HG03095 (cell line): ENCODE measurements at regions not wholly inside any gene's neighbourhood (a gene's known extent, or its start where the extent isn't known, plus 50 kb on each side); places are given as distances from the start of the nearest gene placed in this dataset.
"Not testable (repeated sequence)": the region's sequence is repeated elsewhere in the genome, so short reads cannot be mapped to it uniquely, and the experiment has no call there.

Source experiments
- ATAC-seq: cut with Tn5 transposase; IDR thresholded peaks from one replicate; pipeline ENCODE4 v1.9.1; 2021; ENCODE audit warnings: moderate library complexity; ENCODE audit not compliant: unreplicated experiment

GRCh38 chr16:29237971-29238370 lies 168.5 kb downstream of the NPIPB11 start:
- ATAC-seq: no peak

- not testable (repeated sequence) for ATAC-seq
Observed at GRCh38 chr16:29237495-29237894, 169.0 kb downstream of the NPIPB11 start.

GRCh38 chr16:29237023-29237422 lies 169.5 kb downstream of the NPIPB11 start:
- ATAC-seq: not testable (repeated sequence)

- ATAC-seq: not testable (repeated sequence)
Observed at GRCh38 chr16:29235836-29236370, 170.6 kb downstream of the NPIPB11 start.

GRCh38 chr16:29234536-29235275 lies 171.8 kb downstream of the NPIPB11 start:
- not testable (repeated sequence) for ATAC-seq

GRCh38 chr16:29233705-29234404 lies 172.7 kb downstream of the NPIPB11 start:
- not testable (repeated sequence) for ATAC-seq

GRCh38 chr16:29232811-29233704 lies 173.5 kb downstream of the NPIPB11 start:
- no peak for ATAC-seq

GRCh38 chr16:29232160-29232705 lies 174.3 kb downstream of the NPIPB11 start:
- ATAC-seq: not testable (repeated sequence)

GRCh38 chr16:29231244-29231643 lies 175.3 kb downstream of the NPIPB11 start:
- ATAC-seq: no peak

GRCh38 chr16:29230671-29231096 lies 175.8 kb downstream of the NPIPB11 start:
- no peak for ATAC-seq

- not testable (repeated sequence) for ATAC-seq
Observed at GRCh38 chr16:29230006-29230668, 176.4 kb downstream of the NPIPB11 start.

- not testable (repeated sequence) for ATAC-seq
Observed at GRCh38 chr16:29229616-29230005, 176.9 kb downstream of the NPIPB11 start.

- ATAC-seq: not testable (repeated sequence)
Observed at GRCh38 chr16:29228664-29229611, 177.6 kb downstream of the NPIPB11 start.

GRCh38 chr16:29227751-29228663 lies 178.5 kb downstream of the NPIPB11 start:
- peak; percentile 74 for ATAC-seq

GRCh38 chr16:29226782-29227181 lies 179.7 kb downstream of the NPIPB11 start:
- ATAC-seq: no peak

GRCh38 chr16:29224675-29225074 lies 181.8 kb downstream of the NPIPB11 start:
- ATAC-seq: not testable (repeated sequence)

GRCh38 chr16:29222615-29223014 lies 183.9 kb downstream of the NPIPB11 start:
- ATAC-seq: not testable (repeated sequence)

GRCh38 chr16:29222008-29222407 lies 184.5 kb downstream of the NPIPB11 start:
- not testable (repeated sequence) for ATAC-seq
